ENCODE measurements at regions not wholly inside any gene's neighbourhood (a gene's known extent, or its start where the extent isn't known, plus 50 kb on each side); places are given as distances from the start of the nearest gene placed in this dataset.

DNA sequence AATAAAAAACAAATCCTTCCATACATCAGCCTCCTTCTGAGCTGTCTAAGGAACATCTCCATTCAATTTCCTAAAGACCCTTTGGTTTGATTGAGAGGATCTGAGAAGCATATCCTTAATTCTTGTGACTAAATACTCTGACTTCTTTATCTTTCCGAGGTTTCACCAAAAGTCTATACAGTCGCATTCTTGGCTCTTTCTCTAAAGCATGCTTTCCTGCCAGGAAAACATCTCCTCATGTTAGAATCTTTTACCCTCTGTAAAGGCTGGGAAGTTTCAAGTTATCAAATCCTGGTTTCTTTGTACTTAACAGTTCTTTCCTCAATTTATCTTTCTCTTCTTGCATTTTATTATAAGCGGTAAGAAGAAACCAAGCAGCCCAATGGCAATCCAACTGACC is 630.4 kb downstream of the PTPRC start:
- Histone ChIP-seq H3K9ac (ENCODE audit: control insufficient read depth, insufficient read depth, low read length) (no peak overlapping the region), H3K27me3 (replicated peaks in 1 of 2; ENCODE audit: control insufficient read depth in 2 of 2, insufficient read depth in 2 of 2, low read length in 1 of 2) (no peaks in the 10 kb centered on the region), H3K4me2 (ENCODE audit: control insufficient read depth, insufficient read depth) (no peak overlapping the region), H3K79me2 (ENCODE audit: control insufficient read depth, insufficient read depth, low read length) (no peaks in the 10 kb centered on the region), H3K36me3 (ENCODE audit: control insufficient read depth in 2 of 2, insufficient read depth in 2 of 2, low read length in 1 of 2) (no peaks in the 10 kb centered on the region), H3K4me1 (ENCODE audit: control insufficient read depth, insufficient read depth, low read length) (peaks cover 5% of the 10 kb centered on the region; the same call in 1 of the 2 replicates), H3K9me3 (replicated peaks; ENCODE audit: control insufficient read depth, insufficient read depth, low read length) (no peaks in the 10 kb centered on the region), H3K27ac (ENCODE audit: control insufficient read depth, insufficient read depth) (no peak overlapping the region), H4K20me1 (ENCODE audit: control insufficient read depth, insufficient read depth) (no peaks in the 10 kb centered on the region), H3K4me3 (no peak overlapping the region), H2AFZ (ENCODE audit: control insufficient read depth, low read depth, low read length) (no peak overlapping the region)
- SMC1A ChIA-PET (ENCODE audit: uncharacterized antibody, unreplicated experiment) = interaction anchor here (0.9 to 1.7 kb wide), 4 partner anchors 19 to 481 kb away, joined by 3 to 5 read pairs (median 3); no protein-coding TSS in a partner anchor
- RAD21 ChIA-PET (ENCODE audit: unreplicated experiment) = interaction anchor here (1.6 kb wide), 1 partner anchor 26 kb away, joined by 6 read pairs; no protein-coding TSS in a partner anchor
- BruUV-seq (replicated peaks) = no TSS peak
- in situ Hi-C loops (cut with MboI) (no loop called here), intact Hi-C loops (cut with micrococcal nuclease; ENCODE audit: unreplicated experiment) (no loop called here)
- TF ChIP-seq YY1 (IDR thresholded peaks at IDR 0.05; ENCODE audit: low read depth, low read length) = no peak
- TF ChIP-seq, protein P1, sequence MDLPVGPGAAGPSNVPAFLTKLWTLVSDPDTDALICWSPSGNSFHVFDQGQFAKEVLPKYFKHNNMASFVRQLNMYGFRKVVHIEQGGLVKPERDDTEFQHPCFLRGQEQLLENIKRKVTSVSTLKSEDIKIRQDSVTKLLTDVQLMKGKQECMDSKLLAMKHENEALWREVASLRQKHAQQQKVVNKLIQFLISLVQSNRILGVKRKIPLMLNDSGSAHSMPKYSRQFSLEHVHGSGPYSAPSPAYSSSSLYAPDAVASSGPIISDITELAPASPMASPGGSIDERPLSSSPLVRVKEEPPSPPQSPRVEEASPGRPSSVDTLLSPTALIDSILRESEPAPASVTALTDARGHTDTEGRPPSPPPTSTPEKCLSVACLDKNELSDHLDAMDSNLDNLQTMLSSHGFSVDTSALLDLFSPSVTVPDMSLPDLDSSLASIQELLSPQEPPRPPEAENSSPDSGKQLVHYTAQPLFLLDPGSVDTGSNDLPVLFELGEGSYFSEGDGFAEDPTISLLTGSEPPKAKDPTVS (IDR thresholded peaks at IDR 0.05; ENCODE audit: low read depth, low read length) = no peak
- TF ChIP-seq, protein P2, sequence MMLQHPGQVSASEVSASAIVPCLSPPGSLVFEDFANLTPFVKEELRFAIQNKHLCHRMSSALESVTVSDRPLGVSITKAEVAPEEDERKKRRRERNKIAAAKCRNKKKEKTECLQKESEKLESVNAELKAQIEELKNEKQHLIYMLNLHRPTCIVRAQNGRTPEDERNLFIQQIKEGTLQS (IDR thresholded peaks at IDR 0.05; ENCODE audit: borderline replicate concordance, extremely low read depth, low read depth, low read length) = no peak
- TF ChIP-seq FOS (IDR thresholded peaks at IDR 0.05; ENCODE audit: borderline replicate concordance, extremely low read depth, insufficient read length) = no peak
- TF ChIP-seq TARDBP (IDR thresholded peaks at IDR 0.05; ENCODE audit: borderline replicate concordance) = no peak
- 95% methylated on average over 3 of the region's 3 CpGs for WGBS (ENCODE audit: insufficient coverage, insufficient replicate concordance, low lambda C conversion rate, missing lambda C conversion rate)
- DNase-seq (ENCODE audit: low read depth, low spot score) (no peak), FAIRE-seq (no peak), ATAC-seq (no peak)
- CTCF ChIA-PET = interaction anchor here (0.6 to 2.4 kb wide), 3 partner anchors 26 to 1591 kb away, joined by 3 to 10 read pairs (median 3); no protein-coding TSS in a partner anchor
- POLR2A ChIA-PET = no interaction called here
